ENCODE measurements at regions not wholly inside any gene's neighbourhood (a gene's known extent, or its start where the extent isn't known, plus 50 kb on each side); places are given as distances from the start of the nearest gene placed in this dataset.

DNA sequence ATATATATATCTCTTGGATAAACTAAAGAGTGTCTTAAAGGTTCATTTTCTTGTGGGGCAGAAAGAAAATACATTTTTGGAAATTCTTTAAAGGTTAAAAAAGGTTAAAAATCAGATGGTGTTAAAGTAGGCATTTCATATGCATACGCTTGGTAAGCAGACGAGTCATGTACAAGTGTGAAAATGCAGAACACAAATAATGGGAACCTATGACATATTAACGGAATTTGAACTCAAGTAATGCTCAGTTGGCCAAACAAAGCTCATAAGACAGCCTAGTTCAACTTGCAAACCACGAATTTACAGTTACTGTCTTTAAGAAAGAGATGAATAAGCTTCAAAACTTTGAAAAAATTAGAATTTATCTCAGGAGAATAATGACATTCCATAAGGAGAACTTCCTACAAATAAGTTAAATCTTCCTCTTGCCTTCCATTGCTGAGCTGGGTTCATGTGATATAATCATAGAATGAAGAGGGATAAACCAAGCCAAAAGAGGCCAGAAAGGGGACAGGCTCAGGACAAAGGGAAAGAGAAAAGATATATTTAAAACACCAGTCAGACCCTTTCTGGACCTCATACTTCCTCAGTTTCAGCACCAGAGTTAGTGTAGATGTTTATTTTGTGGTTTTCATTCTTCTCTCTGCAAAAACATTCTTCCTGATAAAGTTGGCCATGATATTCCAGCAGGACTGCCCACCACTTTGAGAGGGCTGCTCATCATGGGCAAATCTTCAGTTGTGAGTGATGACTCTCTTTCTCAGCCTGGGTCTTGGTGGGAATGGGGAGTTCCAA lies 256.7 kb upstream of the CD180 start:
- TF ChIP-seq CTCF (IDR thresholded peaks at IDR 0.05; ENCODE audit: low read depth, low read length) = no peak
- no peaks in the 10 kb centered on the region for H3K9me3 ChIP-seq (ENCODE audit: severe bottlenecking)
- DNase-seq = no peak
- H3K36me3 ChIP-seq = no peaks in the 10 kb centered on the region
- H3K27me3 ChIP-seq (ENCODE audit: insufficient read depth, low read depth, severe bottlenecking) = no peaks in the 10 kb centered on the region
- H3K4me3 ChIP-seq (ENCODE audit: low read depth, low read length) = no peak overlapping the region
- H3K27ac ChIP-seq = no peak overlapping the region

GRCh38 chr5:67451640-67452279 lies 255.2 kb upstream of the CD180 start:
- Histone ChIP-seq H3K27me3 (ENCODE audit: insufficient read depth, low read depth, severe bottlenecking) (no peaks in the 10 kb centered on the region), H3K36me3 (no peaks in the 10 kb centered on the region), H3K27ac (no peak overlapping the region), H3K9me3 (ENCODE audit: severe bottlenecking) (no peaks in the 10 kb centered on the region), H3K4me3 (ENCODE audit: low read depth, low read length) (no peak overlapping the region)
- TF ChIP-seq CTCF (IDR thresholded peaks at IDR 0.05; ENCODE audit: low read depth, low read length) = no peak
- DNase-seq = no peak

DNA sequence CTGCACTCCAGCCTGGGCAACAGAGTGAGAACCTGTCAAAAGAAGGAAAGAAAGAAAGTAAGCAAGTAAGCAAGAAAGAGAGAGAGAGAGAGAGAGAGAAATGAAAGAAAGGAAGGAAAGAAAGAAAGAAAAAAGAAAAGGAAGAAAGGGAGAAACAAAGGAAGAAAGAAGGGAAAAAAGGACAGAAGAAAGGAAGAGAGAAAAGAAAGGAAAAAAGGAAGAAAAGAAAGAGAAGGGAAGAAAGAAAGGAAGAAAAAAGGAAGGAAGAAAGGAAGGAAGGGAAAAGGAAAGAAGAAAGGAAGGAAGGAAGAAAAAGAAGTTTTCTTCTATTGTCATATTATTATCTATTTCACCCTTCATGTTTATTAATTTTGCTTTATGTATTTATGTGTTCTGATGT lies 251.1 kb upstream of the CD180 start:
- Histone ChIP-seq H3K9me3 (ENCODE audit: severe bottlenecking) (no peaks in the 10 kb centered on the region), H3K36me3 (no peaks in the 10 kb centered on the region), H3K27me3 (ENCODE audit: insufficient read depth, low read depth, severe bottlenecking) (no peaks in the 10 kb centered on the region), H3K27ac (no peak overlapping the region), H3K4me3 (ENCODE audit: low read depth, low read length) (no peak overlapping the region)
- TF ChIP-seq CTCF (IDR thresholded peaks at IDR 0.05; ENCODE audit: low read depth, low read length) = no peak
- DNase-seq = no peak

GRCh38 chr5:67437905-67438845 lies 241.6 kb upstream of the CD180 start:
- no peak for TF ChIP-seq CTCF (IDR thresholded peaks at IDR 0.05; ENCODE audit: low read depth, low read length)
- H3K27ac ChIP-seq = no peak overlapping the region
- H3K36me3 ChIP-seq = no peaks in the 10 kb centered on the region
- DNase-seq = no peak
- no peaks in the 10 kb centered on the region for H3K27me3 ChIP-seq (ENCODE audit: insufficient read depth, low read depth, severe bottlenecking)
- H3K4me3 ChIP-seq (ENCODE audit: low read depth, low read length) = no peak overlapping the region
- H3K9me3 ChIP-seq (ENCODE audit: severe bottlenecking) = no peaks in the 10 kb centered on the region

DNA sequence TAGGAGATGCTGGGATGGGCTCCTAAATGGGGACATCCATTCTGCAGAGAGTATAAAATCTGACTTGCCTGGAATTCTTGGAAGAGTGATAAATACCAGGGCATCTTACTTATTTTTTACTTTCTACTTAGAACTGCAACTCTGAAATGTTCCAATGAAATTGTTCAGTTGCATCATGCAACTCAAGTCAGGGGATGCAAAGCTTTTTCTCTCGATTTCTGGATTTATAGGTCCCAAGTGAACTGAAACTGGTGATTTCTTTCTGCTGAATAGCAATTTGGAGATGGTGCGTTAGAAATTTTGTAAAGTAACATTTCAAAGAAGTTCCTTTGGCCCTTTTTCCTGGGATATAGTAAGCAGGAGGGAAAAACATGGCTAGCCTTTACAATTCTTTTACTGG lies 238.4 kb upstream of the CD180 start:
- Histone ChIP-seq H3K9me3 (ENCODE audit: severe bottlenecking) (no peaks in the 10 kb centered on the region), H3K27me3 (ENCODE audit: insufficient read depth, low read depth, severe bottlenecking) (no peaks in the 10 kb centered on the region), H3K4me3 (ENCODE audit: low read depth, low read length) (no peak overlapping the region), H3K36me3 (no peaks in the 10 kb centered on the region), H3K27ac (no peak overlapping the region)
- DNase-seq = no peak
- TF ChIP-seq CTCF (IDR thresholded peaks at IDR 0.05; ENCODE audit: low read depth, low read length) = no peak

All from WERI-Rb-1 (cell line).